ENCODE measurements at regions not wholly inside any gene's neighbourhood (a gene's known extent, or its start where the extent isn't known, plus 50 kb on each side); places are given as distances from the start of the nearest gene placed in this dataset.

- Histone ChIP-seq H3K4me3 (ENCODE audit: control extremely low read depth in 1 of 5, extremely low read depth in 1 of 5, insufficient read depth in 1 of 5, low read depth in 2 of 5, low read length in 4 of 5) (peak overlapping the region; percentile 31 to 93 (median 90)), H3K4me1 (ENCODE audit: control insufficient read depth in 2 of 2, insufficient read depth in 2 of 2, low read length in 2 of 2) (peaks cover 7 to 23% of the 10 kb centered on the region in 2 donors), H3K79me2 (ENCODE audit: control insufficient read depth, insufficient read depth, low read length) (no peaks in the 10 kb centered on the region), H2AFZ (ENCODE audit: insufficient read depth, low read depth, low read length, poor library complexity, severe bottlenecking) (peak overlapping the region; percentile 84), H3K4me2 (replicated peaks; ENCODE audit: low read depth, low read length, poor library complexity, severe bottlenecking) (peak overlapping the region; percentile 84), H3K27me3 (replicated peaks in 1 of 4; ENCODE audit: control extremely low read depth in 1 of 4, control insufficient read depth in 3 of 4, insufficient read depth in 4 of 4, low read length in 3 of 4) (no peaks in the 10 kb centered on the region), H4K20me1 (ENCODE audit: control insufficient read depth, insufficient read depth, low read length, poor library complexity, severe bottlenecking) (no peaks in the 10 kb centered on the region), H3K36me3 (replicated peaks in 1 of 2; ENCODE audit: control extremely low read depth in 1 of 2, control insufficient read depth in 1 of 2, extremely low read depth in 1 of 2, insufficient read depth in 2 of 2, low read length in 1 of 2) (no peaks in the 10 kb centered on the region), H3K9ac (ENCODE audit: low read length) (peak overlapping the region; percentile 98), H3K27ac (ENCODE audit: low read length in 2 of 2) (peak overlapping the region; percentile 92 to 95), H3K9me3 (ENCODE audit: control extremely low read depth in 1 of 3, control insufficient read depth in 2 of 3, insufficient read depth in 1 of 3, low read length in 2 of 3) (no peaks in the 10 kb centered on the region)
- TF ChIP-seq EZH2 (IDR thresholded peaks at IDR 0.05; ENCODE audit: borderline replicate concordance, insufficient read depth, low read depth, low read length, poor library complexity, severe bottlenecking) (no peak), CTCF (IDR thresholded peaks at IDR 0.05) (no peak)
- Mint-ChIP-seq H3K27ac (peak overlapping the region; percentile 96), H3K4me1 (peaks cover 11% of the 10 kb centered on the region), H3K4me3 (peak overlapping the region; percentile 94), H3K27me3 (no peaks in the 10 kb centered on the region), H3K9me3 (ENCODE audit: insufficient read depth) (no peaks in the 10 kb centered on the region)
- CTCF ChIA-PET, result no interaction called here
- intact Hi-C loops (cut with micrococcal nuclease), result loop anchor here (1.0 to 2.0 kb wide), 3 partner anchors 39 to 173 kb away; partner anchors contain the start of genes HLA-A and POLR1H
- ATAC-seq (ENCODE audit: low read depth) (peak; percentile 84), DNase-seq (peak; percentile 93)
- POLR2A ChIA-PET, result interaction anchor here (0.7 to 1.0 kb wide), 3 partner anchors 39 to 173 kb away, joined by 3 read pairs; no protein-coding TSS in a partner anchor
- 10% methylated on average over 92 of the region's 101 CpGs for WGBS (ENCODE audit: insufficient coverage)
These were observed 54.2 kb upstream of the HLA-A start for GRCh38 chr6:29887819-29888776.

All from B cell (primary cell).